DND-41 (cell line): ENCODE measurements at regions not wholly inside any gene's neighbourhood (a gene's known extent, or its start where the extent isn't known, plus 50 kb on each side); places are given as distances from the start of the nearest gene placed in this dataset.
"Not testable (repeated sequence)": the region's sequence is repeated elsewhere in the genome, so short reads cannot be mapped to it uniquely, and the experiment has no call there.

Experiments used
- ATAC-seq: fragments of 200-7000 bp; cut with Tn5 transposase; 3 replicates; pipeline ENCODE4 v1.9.1; 2021; ENCODE audit warnings: low read depth; ENCODE audit not compliant: insufficient read depth
- DNase-seq: peaks from one replicate; pipeline ENCODE4 v3.0.0-alpha.2; 2020
- H2AFZ ChIP-seq: 2 replicates; pipeline ENCODE4 v1.6.0; 2012; ENCODE audit warnings: low read depth, low read length
- H3K27ac ChIP-seq: 2 replicates; pipeline ENCODE4 v1.5.1; 2012; ENCODE audit warnings: low read length, inconsistent platforms
- H3K27me3 ChIP-seq: fragments of 200-600 bp; sonication (generic); 2 replicates; pipeline ENCODE4 v1.6.0; 2012; ENCODE audit warnings: low read length, mild to moderate bottlenecking, inconsistent platforms; ENCODE audit not compliant: insufficient read depth, poor library complexity
- H3K36me3 ChIP-seq: 2 replicates; pipeline ENCODE4 v1.5.1; 2012; ENCODE audit warnings: low read length, inconsistent platforms; ENCODE audit not compliant: insufficient read depth
- H3K4me1 ChIP-seq: 2 replicates; pipeline ENCODE4 v1.5.1; 2012; ENCODE audit warnings: mild to moderate bottlenecking, low read length; ENCODE audit not compliant: insufficient read depth
- H3K4me2 ChIP-seq: 2 replicates; pipeline ENCODE4 v1.6.0; 2012; ENCODE audit warnings: mild to moderate bottlenecking, moderate library complexity, low read length, inconsistent platforms; ENCODE audit not compliant: insufficient read depth
- H3K4me3 ChIP-seq, 2 experiments: fragments of 200-600 bp in 1 of 2; shearing (Covaris generic) in 1 of 2; 2 replicates each; pipeline ENCODE4 v1.5.1; 2012 to 2016; ENCODE audit warnings: inconsistent platforms in 2 of 2, low read length in 2 of 2, mild to moderate bottlenecking in 2 of 2, low read depth in 1 of 2, moderate library complexity in 1 of 2
- H3K79me2 ChIP-seq: 2 replicates; pipeline ENCODE4 v1.6.0; 2012; ENCODE audit warnings: low read length, inconsistent platforms; ENCODE audit not compliant: insufficient read depth
- H3K9ac ChIP-seq: 2 replicates; pipeline ENCODE4 v1.6.0; 2012; ENCODE audit warnings: low read depth, mild to moderate bottlenecking, inconsistent platforms, low read length, moderate library complexity
- H3K9me3 ChIP-seq: 2 replicates; pipeline ENCODE4 v1.5.1; 2012; ENCODE audit warnings: low read length, moderate library complexity, mild to moderate bottlenecking, inconsistent platforms; ENCODE audit not compliant: insufficient read depth, severe bottlenecking
- H4K20me1 ChIP-seq: 2 replicates; pipeline ENCODE4 v1.6.0; 2012; ENCODE audit warnings: low read length; ENCODE audit not compliant: insufficient read depth
- CTCF ChIP-seq: IDR thresholded peaks from 2 replicates; pipeline ENCODE4 v1.5.1; 2012; ENCODE audit warnings: borderline replicate concordance, low read length, moderate library complexity, mild to moderate bottlenecking; ENCODE audit not compliant: poor library complexity, severe bottlenecking; ENCODE audit errors: extremely low read depth
- EZH2 ChIP-seq: IDR thresholded peaks from 3 replicates; pipeline ENCODE4 v1.6.1; 2012; ENCODE audit warnings: borderline replicate concordance, low read depth, mild to moderate bottlenecking, moderate library complexity, low read length, inconsistent platforms; ENCODE audit not compliant: severe bottlenecking

- TF ChIP-seq CTCF (no peak), EZH2 (no peak)
- Histone ChIP-seq H3K79me2 (no peaks in the 10 kb centered on the region), H3K4me3 (no peak overlapping the region), H3K4me2 (no peak overlapping the region), H3K27me3 (no peaks in the 10 kb centered on the region), H4K20me1 (no peaks in the 10 kb centered on the region), H3K27ac (no peak overlapping the region), H3K9ac (no peak overlapping the region), H3K9me3 (no peaks in the 10 kb centered on the region), H2AFZ (no peak overlapping the region), H3K4me1 (no peaks in the 10 kb centered on the region), H3K36me3 (no peaks in the 10 kb centered on the region)
- ATAC-seq, result no peak
- DNase-seq, result no peak
Observed at GRCh38 chr2:62391696-62392095, 114.3 kb downstream of the TMEM17 start.

- ATAC-seq, H3K4me3 ChIP-seq, H3K9ac ChIP-seq, H2AFZ ChIP-seq, H3K27ac ChIP-seq, DNase-seq, H3K79me2 ChIP-seq, H3K36me3 ChIP-seq, H3K9me3 ChIP-seq, H4K20me1 ChIP-seq, H3K4me1 ChIP-seq, H3K4me2 ChIP-seq, H3K27me3 ChIP-seq: not testable (repeated sequence)
Observed at GRCh38 chr2:62386378-62386777, 119.6 kb downstream of the TMEM17 start.

- Histone ChIP-seq H3K9me3 (peaks cover 3% of the 10 kb centered on the region), H3K4me1 (no peaks in the 10 kb centered on the region), H3K36me3 (no peaks in the 10 kb centered on the region), H3K27ac (no peak overlapping the region), H3K4me2 (no peak overlapping the region), H2AFZ (no peak overlapping the region), H3K9ac (no peak overlapping the region), H3K27me3 (no peaks in the 10 kb centered on the region), H3K79me2 (no peaks in the 10 kb centered on the region), H3K4me3 (no peak overlapping the region), H4K20me1 (no peaks in the 10 kb centered on the region)
- DNase-seq (no peak), ATAC-seq (no peak)
- TF ChIP-seq EZH2, result no peak
- no peak for TF ChIP-seq CTCF
Observed at GRCh38 chr2:62383846-62384245, 122.1 kb downstream of the TMEM17 start.

GRCh38 chr2:62382757-62383156 lies 123.2 kb downstream of the TMEM17 start:
- no peak for DNase-seq
- no peak overlapping the region for H3K4me2 ChIP-seq
- no peaks in the 10 kb centered on the region for H3K36me3 ChIP-seq
- no peaks in the 10 kb centered on the region for H3K4me1 ChIP-seq
- H3K27me3 ChIP-seq, result no peaks in the 10 kb centered on the region
- no peak overlapping the region for H3K27ac ChIP-seq
- TF ChIP-seq EZH2 (no peak), CTCF (no peak)
- ATAC-seq, result 0 out of 3 replicates have a peak, but pooled peaks have one; percentile 39
- no peaks in the 10 kb centered on the region for H4K20me1 ChIP-seq
- H3K9me3 ChIP-seq, result peaks cover 3% of the 10 kb centered on the region
- H3K4me3 ChIP-seq, result no peak overlapping the region
- no peak overlapping the region for H3K9ac ChIP-seq
- no peak overlapping the region for H2AFZ ChIP-seq
- H3K79me2 ChIP-seq, result no peaks in the 10 kb centered on the region
